WTC11 (cell line): ENCODE measurements at regions not wholly inside any gene's neighbourhood (a gene's known extent, or its start where the extent isn't known, plus 50 kb on each side); places are given as distances from the start of the nearest gene placed in this dataset.

Experiments
- ATAC-seq: fragments of 200-7000 bp; cut with Tn5 transposase; 2 replicates; pipeline ENCODE4 v1.10.0; 2021; ENCODE audit warnings: mild to moderate bottlenecking, moderate library complexity
- CTCF ChIA-PET: fragments of 300-600 bp; sonication (Branson Sonifier 250); formaldehyde crosslinking; loops from one replicate; lab custom pipeline; 2021; ENCODE audit warnings: antibody characterized with exemption; lab: Charles Lee
- POLR2A ChIA-PET: fragments of 350-600 bp; sonication (Branson Sonifier 250); formaldehyde crosslinking; loops from one replicate; lab custom pipeline; 2021; ENCODE audit warnings: antibody characterized with exemption; lab: Charles Lee
- DNase-seq: peaks from one replicate; pipeline ENCODE4 v3.0.0; 2021; ENCODE audit warnings: low spot score
- H3K27ac Mint-ChIP-seq: 2 replicates; pipeline ENCODE4 v1.8.0; 2021; ENCODE audit warnings: mixed read lengths
- H3K27me3 Mint-ChIP-seq: 2 replicates; pipeline ENCODE4 v1.8.0; 2021; ENCODE audit warnings: low read depth, mild to moderate bottlenecking, moderate library complexity, mixed read lengths
- H3K36me3 Mint-ChIP-seq: 2 replicates; pipeline ENCODE4 v1.8.0; 2021; ENCODE audit warnings: mixed read lengths
- H3K4me1 Mint-ChIP-seq: 2 replicates; pipeline ENCODE4 v1.8.0; 2022; ENCODE audit warnings: mixed read lengths
- H3K4me3 Mint-ChIP-seq: 2 replicates; pipeline ENCODE4 v1.8.0; 2021; ENCODE audit warnings: mild to moderate bottlenecking, moderate library complexity, mixed read lengths
- H3K9me3 Mint-ChIP-seq: 2 replicates; pipeline ENCODE4 v1.8.0; 2021; ENCODE audit warnings: mixed read lengths
- CBFB ChIP-seq: sonication (generic); formaldehyde crosslinking; IDR thresholded peaks from 2 replicates; pipeline ENCODE4 v1.8.1; 2022; ENCODE audit warnings: mild to moderate bottlenecking, low read depth, missing genetic modification reagents
- ELF4 ChIP-seq: sonication (generic); formaldehyde crosslinking; IDR thresholded peaks from 2 replicates; pipeline ENCODE4 v1.8.1; 2022; ENCODE audit warnings: low read depth, mild to moderate bottlenecking, moderate library complexity, missing genetic modification reagents
- GRHL2 ChIP-seq: fragments of 250-450 bp; sonication (Bioruptor Pico); IDR thresholded peaks from 2 replicates; pipeline ENCODE4 v1.8.0; 2022; ENCODE audit warnings: mild to moderate bottlenecking, moderate library complexity; ENCODE audit not compliant: insufficient replicate concordance, severe bottlenecking
- JAZF1 ChIP-seq: fragments of 250-450 bp; sonication (Bioruptor Pico); IDR thresholded peaks from 2 replicates; pipeline ENCODE4 v1.9.0; 2021; ENCODE audit warnings: moderate library complexity, mild to moderate bottlenecking, inconsistent platforms
- JUN ChIP-seq: sonication (generic); formaldehyde crosslinking; IDR thresholded peaks from 2 replicates; pipeline ENCODE4 v1.8.0; 2023; ENCODE audit warnings: mild to moderate bottlenecking, missing genetic modification reagents
- MYBL2 ChIP-seq: sonication (generic); formaldehyde crosslinking; IDR thresholded peaks from 2 replicates; pipeline ENCODE4 v1.8.1; 2023; ENCODE audit warnings: mild to moderate bottlenecking, moderate library complexity, missing genetic modification reagents
- NFYB ChIP-seq: sonication (generic); formaldehyde crosslinking; conservative IDR thresholded peaks from 2 replicates; pipeline ENCODE4 v1.8.0; 2022; ENCODE audit warnings: low read depth, missing genetic modification reagents
- NR1H2 ChIP-seq: sonication (generic); formaldehyde crosslinking; IDR thresholded peaks from 2 replicates; pipeline ENCODE4 v1.9.0; 2021; ENCODE audit warnings: mild to moderate bottlenecking, moderate library complexity, missing genetic modification reagents
- NR3C1 ChIP-seq: sonication (generic); formaldehyde crosslinking; conservative IDR thresholded peaks from 2 replicates; pipeline ENCODE4 v1.8.1; 2023; ENCODE audit warnings: low read depth, mild to moderate bottlenecking, missing genetic modification reagents
- PRRX2 ChIP-seq: fragments of 250-450 bp; sonication (Bioruptor Pico); IDR thresholded peaks from 2 replicates; pipeline ENCODE4 v1.8.0; 2021; ENCODE audit warnings: mild to moderate bottlenecking
- RORB ChIP-seq: fragments of 250-450 bp; sonication (Bioruptor Pico); IDR thresholded peaks from 2 replicates; pipeline ENCODE4 v1.9.0; 2021; ENCODE audit warnings: mild to moderate bottlenecking
- SMAD4 ChIP-seq: sonication (generic); formaldehyde crosslinking; IDR thresholded peaks from 2 replicates; pipeline ENCODE4 v1.8.0; 2022; ENCODE audit warnings: mild to moderate bottlenecking, missing genetic modification reagents
- TCF7 ChIP-seq: sonication (generic); formaldehyde crosslinking; IDR thresholded peaks from 2 replicates; pipeline ENCODE4 v1.8.0; 2022; ENCODE audit warnings: mild to moderate bottlenecking, low read depth, missing genetic modification reagents, moderate library complexity
- ZNF232 ChIP-seq: sonication (generic); formaldehyde crosslinking; IDR thresholded peaks from 2 replicates; pipeline ENCODE4 v1.8.0; 2022; ENCODE audit warnings: mild to moderate bottlenecking, missing genetic modification reagents
- ZNF317 ChIP-seq: sonication (generic); formaldehyde crosslinking; IDR thresholded peaks from 2 replicates; pipeline ENCODE4 v1.8.1; 2023; ENCODE audit warnings: low read depth, mild to moderate bottlenecking, moderate library complexity, missing genetic modification reagents, borderline replicate concordance
- ZNF671 ChIP-seq: fragments of 250-450 bp; sonication (Bioruptor Pico); IDR thresholded peaks from 2 replicates; pipeline ENCODE4 v1.8.0; 2021; ENCODE audit warnings: mild to moderate bottlenecking
- TF ChIP-seq, protein P1 (sequence below): sonication (generic); formaldehyde crosslinking; IDR thresholded peaks from 2 replicates; pipeline ENCODE4 v1.8.1; 2023; ENCODE audit warnings: mild to moderate bottlenecking, missing genetic modification reagents
- TF ChIP-seq, protein P2 (sequence below): sonication (generic); formaldehyde crosslinking; IDR thresholded peaks from 2 replicates; pipeline ENCODE4 v1.8.1; 2023; ENCODE audit warnings: mild to moderate bottlenecking, missing genetic modification reagents, moderate library complexity
- TF ChIP-seq, protein P3 (sequence below): fragments of 250-450 bp; sonication (Bioruptor Pico); IDR thresholded peaks from 2 replicates; pipeline ENCODE4 v1.8.0; 2021; ENCODE audit warnings: mild to moderate bottlenecking
- TF ChIP-seq, protein P4 (sequence below): fragments of 250-450 bp; sonication (Bioruptor Pico); IDR thresholded peaks from 2 replicates; pipeline ENCODE4 v1.9.0; 2021; ENCODE audit warnings: mild to moderate bottlenecking, borderline replicate concordance
- TF ChIP-seq, protein P5 (sequence below): sonication (generic); formaldehyde crosslinking; IDR thresholded peaks from 2 replicates; pipeline ENCODE4 v1.8.0; 2022; ENCODE audit warnings: mild to moderate bottlenecking, missing genetic modification reagents
- TF ChIP-seq, protein P6 (sequence below): sonication (generic); formaldehyde crosslinking; IDR thresholded peaks from 2 replicates; pipeline ENCODE4 v1.8.1; 2022; ENCODE audit warnings: mild to moderate bottlenecking, moderate library complexity, missing genetic modification reagents
- TF ChIP-seq, protein P7 (sequence below): fragments of 250-450 bp; sonication (Bioruptor Pico); conservative IDR thresholded peaks from 2 replicates; pipeline ENCODE4 v1.9.0; 2021; ENCODE audit warnings: mild to moderate bottlenecking
- TF ChIP-seq, protein P8 (sequence below): sonication (generic); formaldehyde crosslinking; IDR thresholded peaks from 2 replicates; pipeline ENCODE4 v1.8.1; 2023; ENCODE audit warnings: mild to moderate bottlenecking, missing genetic modification reagents, moderate library complexity

DNA sequence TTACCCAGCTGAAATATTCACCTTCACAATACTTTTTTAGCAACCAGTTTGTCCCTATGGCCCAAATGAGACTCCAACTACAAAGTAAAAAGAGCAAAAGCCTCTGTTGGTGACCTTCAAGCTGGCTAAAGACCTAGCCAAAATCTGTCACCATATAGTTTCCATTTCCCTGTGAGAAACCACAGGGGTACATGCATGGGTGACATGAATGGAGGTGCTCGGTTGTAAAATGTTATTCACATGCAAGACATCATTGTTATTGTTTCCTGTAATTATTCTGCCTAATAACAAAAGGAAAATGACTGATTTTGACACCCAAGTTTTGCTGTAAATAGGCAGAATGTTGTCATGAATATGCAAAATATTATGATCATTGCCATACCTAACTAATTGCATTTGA, 285.3 kb downstream of the ZNF608 start (continued):
- TF ChIP-seq, protein P1, sequence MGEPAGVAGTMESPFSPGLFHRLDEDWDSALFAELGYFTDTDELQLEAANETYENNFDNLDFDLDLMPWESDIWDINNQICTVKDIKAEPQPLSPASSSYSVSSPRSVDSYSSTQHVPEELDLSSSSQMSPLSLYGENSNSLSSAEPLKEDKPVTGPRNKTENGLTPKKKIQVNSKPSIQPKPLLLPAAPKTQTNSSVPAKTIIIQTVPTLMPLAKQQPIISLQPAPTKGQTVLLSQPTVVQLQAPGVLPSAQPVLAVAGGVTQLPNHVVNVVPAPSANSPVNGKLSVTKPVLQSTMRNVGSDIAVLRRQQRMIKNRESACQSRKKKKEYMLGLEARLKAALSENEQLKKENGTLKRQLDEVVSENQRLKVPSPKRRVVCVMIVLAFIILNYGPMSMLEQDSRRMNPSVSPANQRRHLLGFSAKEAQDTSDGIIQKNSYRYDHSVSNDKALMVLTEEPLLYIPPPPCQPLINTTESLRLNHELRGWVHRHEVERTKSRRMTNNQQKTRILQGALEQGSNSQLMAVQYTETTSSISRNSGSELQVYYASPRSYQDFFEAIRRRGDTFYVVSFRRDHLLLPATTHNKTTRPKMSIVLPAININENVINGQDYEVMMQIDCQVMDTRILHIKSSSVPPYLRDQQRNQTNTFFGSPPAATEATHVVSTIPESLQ (CRISPR knock-in tag), result no peak
- TF ChIP-seq JAZF1 (CRISPR knock-in tag) (no peak), RORB (CRISPR knock-in tag) (no peak), GRHL2 (CRISPR knock-in tag) (no peak), MYBL2 (CRISPR knock-in tag) (no peak), ZNF671 (CRISPR knock-in tag) (no peak), ZNF317 (no peak)
- TF ChIP-seq, protein P2, sequence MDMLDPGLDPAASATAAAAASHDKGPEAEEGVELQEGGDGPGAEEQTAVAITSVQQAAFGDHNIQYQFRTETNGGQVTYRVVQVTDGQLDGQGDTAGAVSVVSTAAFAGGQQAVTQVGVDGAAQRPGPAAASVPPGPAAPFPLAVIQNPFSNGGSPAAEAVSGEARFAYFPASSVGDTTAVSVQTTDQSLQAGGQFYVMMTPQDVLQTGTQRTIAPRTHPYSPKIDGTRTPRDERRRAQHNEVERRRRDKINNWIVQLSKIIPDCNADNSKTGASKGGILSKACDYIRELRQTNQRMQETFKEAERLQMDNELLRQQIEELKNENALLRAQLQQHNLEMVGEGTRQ (CRISPR knock-in tag), result no peak
- TF ChIP-seq, protein P3, sequence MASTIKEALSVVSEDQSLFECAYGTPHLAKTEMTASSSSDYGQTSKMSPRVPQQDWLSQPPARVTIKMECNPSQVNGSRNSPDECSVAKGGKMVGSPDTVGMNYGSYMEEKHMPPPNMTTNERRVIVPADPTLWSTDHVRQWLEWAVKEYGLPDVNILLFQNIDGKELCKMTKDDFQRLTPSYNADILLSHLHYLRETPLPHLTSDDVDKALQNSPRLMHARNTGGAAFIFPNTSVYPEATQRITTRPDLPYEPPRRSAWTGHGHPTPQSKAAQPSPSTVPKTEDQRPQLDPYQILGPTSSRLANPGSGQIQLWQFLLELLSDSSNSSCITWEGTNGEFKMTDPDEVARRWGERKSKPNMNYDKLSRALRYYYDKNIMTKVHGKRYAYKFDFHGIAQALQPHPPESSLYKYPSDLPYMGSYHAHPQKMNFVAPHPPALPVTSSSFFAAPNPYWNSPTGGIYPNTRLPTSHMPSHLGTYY (CRISPR knock-in tag), result no peak

DNA sequence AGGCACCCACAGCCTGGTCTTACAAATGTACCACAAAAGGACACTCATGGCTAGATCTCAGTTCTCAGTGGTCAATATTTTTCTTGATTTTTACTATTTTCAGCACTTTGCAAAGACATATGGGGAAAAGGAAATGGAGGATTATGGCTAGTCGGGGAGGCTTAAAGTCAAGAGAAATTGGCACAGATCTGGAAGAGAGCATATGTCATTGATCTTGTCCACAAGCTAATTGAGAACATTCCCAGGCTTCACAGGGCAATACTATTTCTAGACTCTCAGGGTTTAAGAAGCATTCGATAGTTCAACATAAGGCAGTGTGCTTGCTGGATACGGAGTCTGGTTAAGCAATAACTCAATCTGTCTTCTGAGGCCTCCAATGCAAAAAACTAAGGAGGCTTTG, 285.8 kb downstream of the ZNF608 start:
- POLR2A ChIA-PET, result no interaction called here
- Mint-ChIP-seq H3K36me3 (peaks cover 27% of the 10 kb centered on the region), H3K27me3 (peaks cover 6% of the 10 kb centered on the region; the same call in 1 of the 2 replicates), H3K9me3 (peaks cover 24% of the 10 kb centered on the region), H3K27ac (no peak overlapping the region), H3K4me3 (no peak overlapping the region), H3K4me1 (peaks cover 52% of the 10 kb centered on the region)
- ATAC-seq, result no peak
- DNase-seq, result no peak
- CTCF ChIA-PET, result no interaction called here
- TF ChIP-seq, protein P4, sequence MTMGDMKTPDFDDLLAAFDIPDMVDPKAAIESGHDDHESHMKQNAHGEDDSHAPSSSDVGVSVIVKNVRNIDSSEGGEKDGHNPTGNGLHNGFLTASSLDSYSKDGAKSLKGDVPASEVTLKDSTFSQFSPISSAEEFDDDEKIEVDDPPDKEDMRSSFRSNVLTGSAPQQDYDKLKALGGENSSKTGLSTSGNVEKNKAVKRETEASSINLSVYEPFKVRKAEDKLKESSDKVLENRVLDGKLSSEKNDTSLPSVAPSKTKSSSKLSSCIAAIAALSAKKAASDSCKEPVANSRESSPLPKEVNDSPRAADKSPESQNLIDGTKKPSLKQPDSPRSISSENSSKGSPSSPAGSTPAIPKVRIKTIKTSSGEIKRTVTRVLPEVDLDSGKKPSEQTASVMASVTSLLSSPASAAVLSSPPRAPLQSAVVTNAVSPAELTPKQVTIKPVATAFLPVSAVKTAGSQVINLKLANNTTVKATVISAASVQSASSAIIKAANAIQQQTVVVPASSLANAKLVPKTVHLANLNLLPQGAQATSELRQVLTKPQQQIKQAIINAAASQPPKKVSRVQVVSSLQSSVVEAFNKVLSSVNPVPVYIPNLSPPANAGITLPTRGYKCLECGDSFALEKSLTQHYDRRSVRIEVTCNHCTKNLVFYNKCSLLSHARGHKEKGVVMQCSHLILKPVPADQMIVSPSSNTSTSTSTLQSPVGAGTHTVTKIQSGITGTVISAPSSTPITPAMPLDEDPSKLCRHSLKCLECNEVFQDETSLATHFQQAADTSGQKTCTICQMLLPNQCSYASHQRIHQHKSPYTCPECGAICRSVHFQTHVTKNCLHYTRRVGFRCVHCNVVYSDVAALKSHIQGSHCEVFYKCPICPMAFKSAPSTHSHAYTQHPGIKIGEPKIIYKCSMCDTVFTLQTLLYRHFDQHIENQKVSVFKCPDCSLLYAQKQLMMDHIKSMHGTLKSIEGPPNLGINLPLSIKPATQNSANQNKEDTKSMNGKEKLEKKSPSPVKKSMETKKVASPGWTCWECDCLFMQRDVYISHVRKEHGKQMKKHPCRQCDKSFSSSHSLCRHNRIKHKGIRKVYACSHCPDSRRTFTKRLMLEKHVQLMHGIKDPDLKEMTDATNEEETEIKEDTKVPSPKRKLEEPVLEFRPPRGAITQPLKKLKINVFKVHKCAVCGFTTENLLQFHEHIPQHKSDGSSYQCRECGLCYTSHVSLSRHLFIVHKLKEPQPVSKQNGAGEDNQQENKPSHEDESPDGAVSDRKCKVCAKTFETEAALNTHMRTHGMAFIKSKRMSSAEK (CRISPR knock-in tag), result no peak
- no peak for TF ChIP-seq PRRX2 (CRISPR knock-in tag)
- no peak for TF ChIP-seq CBFB (CRISPR knock-in tag)
- TF ChIP-seq NR3C1 (CRISPR knock-in tag), result no peak
- TF ChIP-seq ELF4 (CRISPR knock-in tag), result no peak
- no peak for TF ChIP-seq JAZF1 (CRISPR knock-in tag)
- no peak for TF ChIP-seq ZNF671 (CRISPR knock-in tag)
- TF ChIP-seq, protein P5, sequence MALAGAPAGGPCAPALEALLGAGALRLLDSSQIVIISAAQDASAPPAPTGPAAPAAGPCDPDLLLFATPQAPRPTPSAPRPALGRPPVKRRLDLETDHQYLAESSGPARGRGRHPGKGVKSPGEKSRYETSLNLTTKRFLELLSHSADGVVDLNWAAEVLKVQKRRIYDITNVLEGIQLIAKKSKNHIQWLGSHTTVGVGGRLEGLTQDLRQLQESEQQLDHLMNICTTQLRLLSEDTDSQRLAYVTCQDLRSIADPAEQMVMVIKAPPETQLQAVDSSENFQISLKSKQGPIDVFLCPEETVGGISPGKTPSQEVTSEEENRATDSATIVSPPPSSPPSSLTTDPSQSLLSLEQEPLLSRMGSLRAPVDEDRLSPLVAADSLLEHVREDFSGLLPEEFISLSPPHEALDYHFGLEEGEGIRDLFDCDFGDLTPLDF, result no peak
- no peak for TF ChIP-seq NFYB (CRISPR knock-in tag)
- TF ChIP-seq, protein P6, sequence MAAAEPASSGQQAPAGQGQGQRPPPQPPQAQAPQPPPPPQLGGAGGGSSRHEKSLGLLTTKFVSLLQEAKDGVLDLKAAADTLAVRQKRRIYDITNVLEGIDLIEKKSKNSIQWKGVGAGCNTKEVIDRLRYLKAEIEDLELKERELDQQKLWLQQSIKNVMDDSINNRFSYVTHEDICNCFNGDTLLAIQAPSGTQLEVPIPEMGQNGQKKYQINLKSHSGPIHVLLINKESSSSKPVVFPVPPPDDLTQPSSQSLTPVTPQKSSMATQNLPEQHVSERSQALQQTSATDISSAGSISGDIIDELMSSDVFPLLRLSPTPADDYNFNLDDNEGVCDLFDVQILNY (CRISPR knock-in tag), result no peak
- TF ChIP-seq TCF7 (CRISPR knock-in tag), result no peak
- TF ChIP-seq ZNF232 (CRISPR knock-in tag), result no peak
- TF ChIP-seq, protein P7, sequence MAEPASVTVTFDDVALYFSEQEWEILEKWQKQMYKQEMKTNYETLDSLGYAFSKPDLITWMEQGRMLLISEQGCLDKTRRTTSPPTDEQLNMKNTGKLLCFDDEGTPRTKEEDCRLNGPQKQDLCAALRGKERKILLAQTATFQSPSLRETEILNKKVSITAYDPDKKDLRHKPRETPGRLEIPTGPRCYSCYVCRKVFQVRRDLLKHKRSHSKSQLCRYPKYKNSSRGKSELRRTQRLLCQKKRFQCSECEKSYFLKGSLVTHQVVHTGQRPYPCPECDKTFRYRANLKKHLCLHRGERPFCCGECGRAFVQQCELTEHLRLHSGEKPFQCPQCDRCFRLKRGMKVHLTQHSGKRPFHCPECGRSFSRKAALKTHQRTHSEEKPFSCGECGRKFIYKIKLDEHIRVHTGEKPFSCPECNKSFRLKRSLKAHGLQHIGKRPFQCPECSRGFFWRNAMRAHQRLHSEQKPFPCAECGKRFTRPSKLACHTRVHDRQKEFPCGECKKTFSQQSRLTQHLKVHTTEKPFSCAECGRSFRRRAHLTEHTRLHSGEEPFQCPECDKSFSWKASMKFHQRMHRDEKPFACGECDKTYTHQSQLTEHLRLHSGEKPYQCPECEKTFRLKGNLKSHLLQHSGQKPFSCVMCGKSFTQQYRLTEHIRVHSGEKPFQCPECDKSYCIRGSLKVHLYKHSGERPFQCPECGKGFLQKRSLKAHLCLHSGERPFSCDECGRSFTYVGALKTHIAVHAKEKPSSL (CRISPR knock-in tag), result no peak
- no peak for TF ChIP-seq GRHL2 (CRISPR knock-in tag)
- no peak for TF ChIP-seq NR1H2 (CRISPR knock-in tag)
- TF ChIP-seq, protein P8, sequence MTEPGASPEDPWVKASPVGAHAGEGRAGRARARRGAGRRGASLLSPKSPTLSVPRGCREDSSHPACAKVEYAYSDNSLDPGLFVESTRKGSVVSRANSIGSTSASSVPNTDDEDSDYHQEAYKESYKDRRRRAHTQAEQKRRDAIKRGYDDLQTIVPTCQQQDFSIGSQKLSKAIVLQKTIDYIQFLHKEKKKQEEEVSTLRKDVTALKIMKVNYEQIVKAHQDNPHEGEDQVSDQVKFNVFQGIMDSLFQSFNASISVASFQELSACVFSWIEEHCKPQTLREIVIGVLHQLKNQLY (CRISPR knock-in tag), result no peak
- TF ChIP-seq JUN, result no peak
- no peak for TF ChIP-seq SMAD4
